ENCODE measurements at regions not wholly inside any gene's neighbourhood (a gene's known extent, or its start where the extent isn't known, plus 50 kb on each side); places are given as distances from the start of the nearest gene placed in this dataset.
"Not testable (repeated sequence)": the region's sequence is repeated elsewhere in the genome, so short reads cannot be mapped to it uniquely, and the experiment has no call there.

GRCh38 chr15:25248583-25249235 lies 190.1 kb downstream of the UBE3A start:
- H3K4me3 ChIP-seq (ENCODE audit: low read length) = no peak overlapping the region
- no peaks in the 10 kb centered on the region for H3K9me3 ChIP-seq (ENCODE audit: low read depth, low read length)
- H3K4me1 ChIP-seq (ENCODE audit: insufficient read depth, low read length) = no peaks in the 10 kb centered on the region
- H3K27me3 ChIP-seq (ENCODE audit: insufficient read depth, low read length) = no peaks in the 10 kb centered on the region

- no peaks in the 10 kb centered on the region for H3K4me1 ChIP-seq (ENCODE audit: insufficient read depth, low read length)
- no peaks in the 10 kb centered on the region for H3K9me3 ChIP-seq (ENCODE audit: low read depth, low read length)
- H3K4me3 ChIP-seq (ENCODE audit: low read length) = no peak overlapping the region
- H3K27me3 ChIP-seq (ENCODE audit: insufficient read depth, low read length) = no peaks in the 10 kb centered on the region
Measured at GRCh38 chr15:25249236-25250010, 189.4 kb downstream of the UBE3A start.

DNA sequence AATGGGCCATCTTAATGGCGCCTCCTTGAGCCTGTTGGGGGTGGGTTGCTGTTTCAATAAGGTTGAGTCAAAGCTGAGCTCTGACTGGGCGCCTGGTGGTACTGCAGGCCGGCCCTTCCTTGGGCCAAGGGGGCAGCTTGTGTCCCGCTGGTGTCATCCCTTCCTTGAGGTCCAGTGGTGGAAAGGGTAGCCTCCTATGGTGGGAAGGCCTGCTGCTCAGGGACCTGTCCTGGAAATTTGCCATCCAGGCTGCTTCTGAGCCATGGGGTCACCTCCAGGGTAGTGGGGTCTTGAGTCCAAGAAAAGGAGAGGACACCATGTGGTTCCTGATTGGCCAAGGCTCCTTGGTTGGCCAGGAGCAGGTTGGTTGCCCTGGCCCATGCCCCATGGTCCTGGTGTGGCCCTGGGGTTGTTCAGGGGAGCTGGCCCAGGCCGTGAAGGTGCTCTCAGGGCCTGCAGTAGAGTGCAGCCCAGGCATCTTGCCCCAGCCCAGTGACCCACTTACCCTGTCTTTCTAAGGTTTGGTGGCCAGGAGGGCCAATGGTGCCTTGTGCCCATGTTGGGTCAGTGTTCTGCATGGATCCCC lies 188.7 kb downstream of the UBE3A start:
- Histone ChIP-seq H3K4me1 (ENCODE audit: insufficient read depth, low read length) (no peaks in the 10 kb centered on the region), H3K4me3 (ENCODE audit: low read length) (no peak overlapping the region), H3K9me3 (ENCODE audit: low read depth, low read length) (no peaks in the 10 kb centered on the region), H3K27me3 (ENCODE audit: insufficient read depth, low read length) (no peaks in the 10 kb centered on the region)

DNA sequence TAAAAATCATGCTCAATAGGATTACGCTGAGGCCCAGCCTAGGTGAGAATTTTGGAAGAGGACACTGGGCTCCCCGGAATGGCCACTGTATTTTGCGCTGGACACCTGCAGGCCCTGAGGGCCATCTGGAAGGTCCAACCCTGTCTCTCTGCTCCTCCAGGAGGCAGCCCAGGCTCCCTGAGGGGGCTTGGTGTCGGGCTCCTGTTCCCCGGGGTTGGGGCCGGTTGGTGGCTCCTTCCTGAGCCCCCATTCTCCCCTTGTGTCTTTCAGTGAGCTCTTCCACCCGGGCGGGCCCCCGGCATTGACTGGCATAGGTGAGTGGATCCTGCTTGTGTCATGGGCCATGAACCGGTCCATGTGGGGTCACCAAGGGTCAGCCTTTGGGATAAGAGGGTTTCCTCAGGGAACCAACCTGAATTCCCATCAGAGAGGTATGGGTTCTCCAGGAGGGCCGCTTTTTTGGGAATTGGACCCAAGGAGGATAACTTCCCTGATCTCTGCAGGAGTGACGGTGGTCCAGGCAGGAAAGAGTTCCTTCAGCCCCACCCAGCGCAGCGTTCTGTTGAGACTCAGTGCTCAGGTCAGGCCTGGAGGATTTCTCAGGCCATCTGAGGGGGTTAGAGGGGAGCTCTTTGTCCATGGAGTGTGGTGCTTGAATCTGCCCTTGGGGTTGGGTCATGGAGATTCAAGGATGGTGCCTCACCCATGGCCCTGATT lies 187.8 kb downstream of the UBE3A start:
- Histone ChIP-seq H3K27me3 (ENCODE audit: insufficient read depth, low read length) (no peaks in the 10 kb centered on the region), H3K4me1 (ENCODE audit: insufficient read depth, low read length) (no peaks in the 10 kb centered on the region), H3K9me3 (ENCODE audit: low read depth, low read length) (no peaks in the 10 kb centered on the region), H3K4me3 (ENCODE audit: low read length) (no peak overlapping the region)

DNA sequence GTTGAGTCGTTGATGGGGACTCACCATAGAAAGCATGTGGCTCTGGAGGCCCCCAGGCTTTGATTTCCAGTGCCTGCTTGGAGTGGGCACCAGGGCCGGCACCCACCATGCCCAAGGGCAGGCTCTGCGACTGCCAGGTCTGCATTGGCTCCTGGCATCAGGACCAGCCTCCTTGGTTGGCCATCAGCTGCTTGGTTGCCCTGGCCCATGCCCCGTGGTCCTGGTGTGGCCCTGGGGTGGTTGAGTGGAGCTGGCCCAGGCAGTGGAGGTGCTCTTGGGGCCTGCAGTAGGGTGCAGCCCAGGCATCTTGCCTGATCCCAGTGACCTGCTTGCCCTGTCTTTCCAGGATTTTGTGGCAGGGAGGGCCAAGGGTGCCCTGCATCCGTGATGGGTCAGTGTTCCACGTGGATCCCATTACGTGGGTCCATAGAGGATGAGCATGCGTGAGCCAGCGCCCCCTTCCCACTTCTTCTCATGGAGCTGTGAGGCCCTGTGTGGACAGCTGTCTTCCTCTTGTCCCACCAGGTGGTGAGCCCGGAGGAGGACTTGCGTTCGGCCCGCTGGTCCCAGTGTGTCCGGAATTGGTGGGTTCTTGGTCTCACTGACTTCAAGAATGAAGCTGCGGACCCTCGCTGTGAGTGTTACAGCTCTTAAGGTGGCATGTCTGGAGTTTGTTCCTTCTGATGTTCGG lies 187.0 kb downstream of the UBE3A start:
- H3K9me3 ChIP-seq (ENCODE audit: low read depth, low read length) = no peaks in the 10 kb centered on the region
- no peaks in the 10 kb centered on the region for H3K4me1 ChIP-seq (ENCODE audit: insufficient read depth, low read length)
- no peak overlapping the region for H3K4me3 ChIP-seq (ENCODE audit: low read length)
- H3K27me3 ChIP-seq (ENCODE audit: insufficient read depth, low read length) = no peaks in the 10 kb centered on the region

- not testable (repeated sequence) for H3K27me3 ChIP-seq (ENCODE audit: insufficient read depth, low read length); H3K9me3 ChIP-seq (ENCODE audit: low read depth, low read length); H3K4me1 ChIP-seq (ENCODE audit: insufficient read depth, low read length); H3K4me3 ChIP-seq (ENCODE audit: low read length)
Measured at GRCh38 chr15:25253048-25253973, 185.5 kb downstream of the UBE3A start.

DNA sequence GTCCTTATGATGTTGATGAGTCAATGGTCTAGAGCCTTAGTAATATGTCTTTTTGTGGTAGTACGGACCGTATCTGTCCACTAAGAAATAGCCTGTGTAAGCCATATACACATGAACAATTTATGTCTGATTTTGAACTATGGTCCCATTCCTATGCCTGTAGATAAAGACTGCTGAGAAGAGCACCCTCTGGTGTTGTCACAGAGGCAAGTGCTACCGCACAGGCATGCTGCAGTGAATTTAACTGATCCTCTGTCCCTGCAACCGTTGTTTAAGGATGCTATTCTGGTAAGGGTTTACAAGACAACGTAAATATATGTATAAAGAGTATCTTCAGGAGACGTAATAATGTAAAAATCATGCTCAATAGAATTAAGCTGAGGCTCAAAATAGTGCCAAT lies 170.7 kb downstream of the UBE3A start:
- Histone ChIP-seq H3K9me3 (ENCODE audit: low read depth, low read length) (peaks cover 7% of the 10 kb centered on the region), H3K4me1 (ENCODE audit: insufficient read depth, low read length) (no peaks in the 10 kb centered on the region), H3K4me3 (ENCODE audit: low read length) (no peak overlapping the region), H3K27me3 (ENCODE audit: insufficient read depth, low read length) (no peaks in the 10 kb centered on the region)

Measured in mononuclear cell (primary cell).